Calu3 (cell line): ENCODE measurements at regions not wholly inside any gene's neighbourhood (a gene's known extent, or its start where the extent isn't known, plus 50 kb on each side); places are given as distances from the start of the nearest gene placed in this dataset.

Experiments used
- BruUV-seq: library from RNA; stranded (reverse); fragments of 400-500 nt; replicated peaks from 2 replicates; lab custom pipeline; 2021; lab: Mats Ljungman, UMichigan
- CTCF ChIA-PET: fragments of 300-600 bp; sonication (Branson Sonifier 250); formaldehyde crosslinking; loops from one replicate; lab custom pipeline; 2022; ENCODE audit warnings: antibody characterized with exemption; lab: Charles Lee
- DNase-seq: peaks from one replicate; pipeline ENCODE4 v3.0.0; 2022
- H3K27ac Mint-ChIP-seq: one replicate; pipeline ENCODE4 v1.8.0; 2022; ENCODE audit warnings: mixed read lengths; ENCODE audit not compliant: unreplicated experiment
- H3K27me3 Mint-ChIP-seq: one replicate; pipeline ENCODE4 v1.8.0; 2022; ENCODE audit warnings: mixed read lengths; ENCODE audit not compliant: unreplicated experiment
- H3K36me3 Mint-ChIP-seq: one replicate; pipeline ENCODE4 v1.8.0; 2022; ENCODE audit warnings: mild to moderate bottlenecking, moderate library complexity, mixed read lengths; ENCODE audit not compliant: insufficient read depth, unreplicated experiment
- H3K4me1 Mint-ChIP-seq: one replicate; pipeline ENCODE4 v1.8.0; 2022; ENCODE audit warnings: mild to moderate bottlenecking, low read depth, mixed read lengths; ENCODE audit not compliant: unreplicated experiment
- H3K4me3 Mint-ChIP-seq: one replicate; pipeline ENCODE4 v1.8.0; 2022; ENCODE audit warnings: mild to moderate bottlenecking, low read depth, moderate library complexity, mixed read lengths; ENCODE audit not compliant: unreplicated experiment
- H3K9me3 Mint-ChIP-seq: one replicate; pipeline ENCODE4 v1.8.0; 2022; ENCODE audit warnings: low read depth, mixed read lengths; ENCODE audit not compliant: unreplicated experiment
- intact Hi-C: fragments of 100-400 bp; cut with micrococcal nuclease; formaldehyde crosslinking; loops from one replicate; pipeline ENCODE4 v1.10.0; 2022; ENCODE audit not compliant: unreplicated experiment
- TF ChIP-seq, protein P1 (sequence below): fragments of 200-600 bp; IDR thresholded peaks from one replicate; pipeline ENCODE4 v1.8.0; 2022; ENCODE audit warnings: antibody characterized with exemption; ENCODE audit not compliant: unreplicated experiment

DNA sequence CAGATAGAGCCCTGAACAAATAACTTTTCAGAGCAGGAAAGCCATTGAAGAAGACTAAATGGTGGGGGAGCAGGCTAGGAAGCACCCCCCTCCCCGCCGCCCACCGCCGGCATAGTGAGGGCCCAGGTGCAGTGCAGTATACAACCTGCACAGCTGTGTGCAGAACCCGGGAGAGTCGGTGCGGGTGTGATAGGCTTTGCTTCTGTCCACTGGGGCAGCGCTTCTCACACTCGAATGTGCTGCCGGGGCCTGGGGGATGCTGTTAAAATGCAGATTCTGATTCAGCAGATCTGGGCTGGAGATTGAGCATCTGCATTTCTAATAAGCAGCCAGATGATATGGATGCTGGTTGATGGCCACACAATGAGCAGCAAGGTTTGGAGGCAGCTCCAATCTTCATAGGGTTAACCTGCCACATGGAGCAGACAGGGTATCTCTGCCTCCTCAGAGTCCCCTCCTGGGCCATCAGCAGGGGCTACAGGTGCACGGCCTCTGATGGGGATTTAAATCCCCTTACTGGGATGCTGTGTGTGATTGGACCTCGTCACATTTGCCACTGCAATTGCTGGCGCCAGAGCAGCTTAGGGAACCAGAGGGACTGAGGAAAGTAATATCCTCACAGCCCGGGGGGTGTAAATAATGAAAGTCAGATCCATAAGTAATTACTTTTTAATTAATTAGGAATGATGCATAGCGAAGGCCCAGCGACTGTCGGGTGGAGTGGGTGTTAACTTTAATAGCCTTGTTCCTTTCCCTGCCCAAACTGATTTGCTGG, 172.0 kb upstream of the RPL38 start:
- no peak for DNase-seq
- Mint-ChIP-seq H3K4me1 (no peaks in the 10 kb centered on the region), H3K27ac (no peak overlapping the region), H3K27me3 (peaks cover 100% of the 10 kb centered on the region), H3K36me3 (no peaks in the 10 kb centered on the region), H3K4me3 (no peak overlapping the region), H3K9me3 (no peaks in the 10 kb centered on the region)
- CTCF ChIA-PET, result no interaction called here
- intact Hi-C loops, result no loop called here
- BruUV-seq, result no TSS peak
- TF ChIP-seq, protein P1, sequence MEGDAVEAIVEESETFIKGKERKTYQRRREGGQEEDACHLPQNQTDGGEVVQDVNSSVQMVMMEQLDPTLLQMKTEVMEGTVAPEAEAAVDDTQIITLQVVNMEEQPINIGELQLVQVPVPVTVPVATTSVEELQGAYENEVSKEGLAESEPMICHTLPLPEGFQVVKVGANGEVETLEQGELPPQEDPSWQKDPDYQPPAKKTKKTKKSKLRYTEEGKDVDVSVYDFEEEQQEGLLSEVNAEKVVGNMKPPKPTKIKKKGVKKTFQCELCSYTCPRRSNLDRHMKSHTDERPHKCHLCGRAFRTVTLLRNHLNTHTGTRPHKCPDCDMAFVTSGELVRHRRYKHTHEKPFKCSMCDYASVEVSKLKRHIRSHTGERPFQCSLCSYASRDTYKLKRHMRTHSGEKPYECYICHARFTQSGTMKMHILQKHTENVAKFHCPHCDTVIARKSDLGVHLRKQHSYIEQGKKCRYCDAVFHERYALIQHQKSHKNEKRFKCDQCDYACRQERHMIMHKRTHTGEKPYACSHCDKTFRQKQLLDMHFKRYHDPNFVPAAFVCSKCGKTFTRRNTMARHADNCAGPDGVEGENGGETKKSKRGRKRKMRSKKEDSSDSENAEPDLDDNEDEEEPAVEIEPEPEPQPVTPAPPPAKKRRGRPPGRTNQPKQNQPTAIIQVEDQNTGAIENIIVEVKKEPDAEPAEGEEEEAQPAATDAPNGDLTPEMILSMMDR, result no peak

DNA sequence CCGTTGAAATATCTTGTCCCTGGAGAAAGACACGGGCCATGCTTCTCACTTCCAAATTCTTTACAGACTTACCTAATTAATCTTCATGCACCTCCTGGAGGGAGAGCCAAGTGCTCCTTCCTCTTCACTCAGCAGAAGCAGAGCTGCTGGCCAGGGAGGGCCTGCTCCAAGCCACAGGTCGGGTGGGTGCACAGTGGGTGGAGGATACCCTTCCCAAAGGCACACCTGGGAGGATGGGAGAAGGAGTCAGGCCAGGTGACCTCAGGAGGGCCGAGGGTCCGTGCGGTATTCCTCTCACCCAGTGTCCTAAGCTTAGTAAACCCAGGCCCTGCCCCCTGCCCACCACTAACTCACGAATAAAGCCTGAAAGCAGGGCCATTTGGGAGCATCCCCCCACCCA, 171.3 kb upstream of the RPL38 start:
- Mint-ChIP-seq H3K4me3 (no peak overlapping the region), H3K27me3 (peaks cover 100% of the 10 kb centered on the region), H3K27ac (no peak overlapping the region), H3K36me3 (no peaks in the 10 kb centered on the region), H3K4me1 (no peaks in the 10 kb centered on the region), H3K9me3 (no peaks in the 10 kb centered on the region)
- TF ChIP-seq, protein P1, result no peak
- BruUV-seq, result no TSS peak
- CTCF ChIA-PET, result no interaction called here
- no peak for DNase-seq
- intact Hi-C loops, result no loop called here

DNA sequence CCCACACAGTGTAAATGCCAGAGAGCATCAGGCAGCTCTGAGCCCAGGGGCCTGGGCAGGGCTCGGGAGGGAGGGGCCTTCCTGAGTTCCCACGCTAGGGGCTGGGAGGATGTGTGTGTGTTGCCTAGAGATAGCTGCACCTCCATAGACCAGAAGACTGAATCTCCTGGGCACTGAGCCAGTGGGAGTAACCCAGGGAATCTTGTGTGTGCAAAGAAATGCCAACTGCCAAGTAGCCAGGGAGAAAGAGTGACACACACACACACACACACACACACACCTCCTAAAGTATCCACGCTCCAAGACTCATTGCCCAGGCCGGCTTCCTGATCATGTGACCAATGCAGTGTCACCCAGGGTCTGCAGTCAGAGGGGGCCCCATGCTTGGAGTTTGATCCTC, 166.2 kb upstream of the RPL38 start:
- no TSS peak for BruUV-seq

DNA sequence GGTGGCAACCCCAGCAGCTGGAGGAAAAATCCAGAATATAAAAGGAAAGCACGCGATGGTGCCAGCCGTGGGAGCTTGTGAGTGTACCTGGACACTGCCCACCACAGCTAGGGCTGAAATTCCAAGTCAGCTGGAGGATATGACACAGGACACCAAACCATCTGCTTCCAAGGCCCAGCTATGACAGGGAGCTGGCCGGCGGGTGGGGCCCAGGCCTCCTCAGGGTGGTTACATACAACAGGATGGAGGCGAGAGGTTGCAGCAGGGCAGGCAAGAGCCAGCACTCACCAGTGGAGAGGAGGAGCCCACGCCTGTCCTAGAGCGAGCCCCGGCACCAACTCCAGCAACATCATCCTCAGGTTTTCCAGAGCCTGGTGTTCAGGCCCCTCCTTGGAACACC, 163.2 kb upstream of the RPL38 start:
- intact Hi-C loops, result no loop called here
- no peaks in the 10 kb centered on the region for H3K36me3 Mint-ChIP-seq
- peaks cover 82% of the 10 kb centered on the region for H3K27me3 Mint-ChIP-seq
- TF ChIP-seq, protein P1, result no peak
- no peaks in the 10 kb centered on the region for H3K4me1 Mint-ChIP-seq
- no peak overlapping the region for H3K4me3 Mint-ChIP-seq
- no peaks in the 10 kb centered on the region for H3K9me3 Mint-ChIP-seq
- no TSS peak for BruUV-seq
- no peak for DNase-seq
- CTCF ChIA-PET, result no interaction called here
- H3K27ac Mint-ChIP-seq, result no peak overlapping the region

More for the DNA sequence above, 166.2 kb upstream of the RPL38 start:
- TF ChIP-seq, protein P1, result no peak
- intact Hi-C loops, result no loop called here
- H3K4me3 Mint-ChIP-seq, result no peak overlapping the region
- H3K27me3 Mint-ChIP-seq, result peaks cover 87% of the 10 kb centered on the region
- DNase-seq, result no peak
- H3K27ac Mint-ChIP-seq, result no peak overlapping the region
- H3K9me3 Mint-ChIP-seq, result no peaks in the 10 kb centered on the region
- H3K4me1 Mint-ChIP-seq, result no peaks in the 10 kb centered on the region
- H3K36me3 Mint-ChIP-seq, result no peaks in the 10 kb centered on the region
- CTCF ChIA-PET, result no interaction called here
